ENCODE measurements at regions not wholly inside any gene's neighbourhood (a gene's known extent, or its start where the extent isn't known, plus 50 kb on each side); places are given as distances from the start of the nearest gene placed in this dataset.

GRCh38 chr17:77454242-77455095 lies 313.7 kb downstream of the SEC14L1 start:
- TF ChIP-seq CTCF (IDR thresholded peaks at IDR 0.05) (no peak), ESRRA (CRISPR knock-in tag; IDR thresholded peaks at IDR 0.05; ENCODE audit: borderline replicate concordance) (no peak), EMX1 (CRISPR knock-in tag; IDR thresholded peaks at IDR 0.05) (no peak), ATF3 (CRISPR knock-in tag; conservative IDR thresholded peaks at IDR 0.05) (no peak), E2F1 (CRISPR knock-in tag; IDR thresholded peaks at IDR 0.05) (no peak)
- TF ChIP-seq, protein P1, sequence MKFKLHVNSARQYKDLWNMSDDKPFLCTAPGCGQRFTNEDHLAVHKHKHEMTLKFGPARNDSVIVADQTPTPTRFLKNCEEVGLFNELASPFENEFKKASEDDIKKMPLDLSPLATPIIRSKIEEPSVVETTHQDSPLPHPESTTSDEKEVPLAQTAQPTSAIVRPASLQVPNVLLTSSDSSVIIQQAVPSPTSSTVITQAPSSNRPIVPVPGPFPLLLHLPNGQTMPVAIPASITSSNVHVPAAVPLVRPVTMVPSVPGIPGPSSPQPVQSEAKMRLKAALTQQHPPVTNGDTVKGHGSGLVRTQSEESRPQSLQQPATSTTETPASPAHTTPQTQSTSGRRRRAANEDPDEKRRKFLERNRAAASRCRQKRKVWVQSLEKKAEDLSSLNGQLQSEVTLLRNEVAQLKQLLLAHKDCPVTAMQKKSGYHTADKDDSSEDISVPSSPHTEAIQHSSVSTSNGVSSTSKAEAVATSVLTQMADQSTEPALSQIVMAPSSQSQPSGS (CRISPR knock-in tag; IDR thresholded peaks at IDR 0.05; ENCODE audit: borderline replicate concordance, low read depth): no peak

Data from WTC11 (cell line).